ENCODE measurements at regions not wholly inside any gene's neighbourhood (a gene's known extent, or its start where the extent isn't known, plus 50 kb on each side); places are given as distances from the start of the nearest gene placed in this dataset.

GRCh38 chr5:20680718-20681302 lies 692.8 kb upstream of the CDH18 start:
- no peak for TF ChIP-seq POLR2A (IDR thresholded peaks at IDR 0.05)
- TF ChIP-seq CTCF (IDR thresholded peaks at IDR 0.05) = no peak
- TF ChIP-seq POLR2AphosphoS5 (IDR thresholded peaks at IDR 0.05) = no peak
- no peak for TF ChIP-seq EP300 (IDR thresholded peaks at IDR 0.05)
